ENCODE measurements at regions not wholly inside any gene's neighbourhood (a gene's known extent, or its start where the extent isn't known, plus 50 kb on each side); places are given as distances from the start of the nearest gene placed in this dataset.

GRCh38 chr4:4808086-4808485, 51.4 kb upstream of the MSX1 start:
- no peak for DNase-seq (ENCODE audit: extremely low read depth in 1 of 11, low read depth in 9 of 11, low spot score in 4 of 11)

- no peak for DNase-seq (ENCODE audit: extremely low read depth in 1 of 11, low read depth in 9 of 11, low spot score in 4 of 11)
These were observed 53.6 kb upstream of the MSX1 start for GRCh38 chr4:4805887-4806286.

GRCh38 chr4:4803912-4804296, 55.6 kb upstream of the MSX1 start:
- no peak for DNase-seq (ENCODE audit: extremely low read depth in 1 of 11, low read depth in 9 of 11, low spot score in 4 of 11)

GRCh38 chr4:4803216-4803911, 56.1 kb upstream of the MSX1 start:
- DNase-seq (ENCODE audit: extremely low read depth in 1 of 11, low read depth in 9 of 11, low spot score in 4 of 11): no peak

- DNase-seq (ENCODE audit: extremely low read depth in 1 of 11, low read depth in 9 of 11, low spot score in 4 of 11): no peak
These were observed 58.6 kb upstream of the MSX1 start for GRCh38 chr4:4800646-4801408.

- DNase-seq (ENCODE audit: extremely low read depth in 1 of 11, low read depth in 9 of 11, low spot score in 4 of 11): no peak
These were observed 65.0 kb upstream of the MSX1 start for GRCh38 chr4:4794421-4794820.

- DNase-seq (ENCODE audit: extremely low read depth in 1 of 11, low read depth in 9 of 11, low spot score in 4 of 11): no peak
These were observed 67.0 kb upstream of the MSX1 start for GRCh38 chr4:4792466-4792865.

- DNase-seq (ENCODE audit: extremely low read depth in 1 of 11, low read depth in 9 of 11, low spot score in 4 of 11): no peak
These were observed 68.0 kb upstream of the MSX1 start for GRCh38 chr4:4791299-4792111.

- DNase-seq (ENCODE audit: extremely low read depth in 1 of 11, low read depth in 9 of 11, low spot score in 4 of 11): no peak
These were observed 70.0 kb upstream of the MSX1 start for GRCh38 chr4:4789462-4789861.

GRCh38 chr4:4788573-4788972, 70.9 kb upstream of the MSX1 start:
- DNase-seq (ENCODE audit: extremely low read depth in 1 of 11, low read depth in 9 of 11, low spot score in 4 of 11): no peak

GRCh38 chr4:4787421-4787820, 72.0 kb upstream of the MSX1 start:
- DNase-seq (ENCODE audit: extremely low read depth in 1 of 11, low read depth in 9 of 11, low spot score in 4 of 11): no peak

GRCh38 chr4:4784379-4784778, 75.1 kb upstream of the MSX1 start:
- DNase-seq (ENCODE audit: extremely low read depth in 1 of 11, low read depth in 9 of 11, low spot score in 4 of 11): no peak

GRCh38 chr4:4783847-4784246, 75.6 kb upstream of the MSX1 start:
- no peak for DNase-seq (ENCODE audit: extremely low read depth in 1 of 11, low read depth in 9 of 11, low spot score in 4 of 11)

GRCh38 chr4:4782969-4783368, 76.5 kb upstream of the MSX1 start:
- DNase-seq (ENCODE audit: extremely low read depth in 1 of 11, low read depth in 9 of 11, low spot score in 4 of 11): no peak

- DNase-seq (ENCODE audit: extremely low read depth in 1 of 11, low read depth in 9 of 11, low spot score in 4 of 11): no peak
These were observed 77.3 kb upstream of the MSX1 start for GRCh38 chr4:4781936-4782707.

GRCh38 chr4:4780729-4781244, 78.7 kb upstream of the MSX1 start:
- DNase-seq (ENCODE audit: extremely low read depth in 1 of 11, low read depth in 9 of 11, low spot score in 4 of 11): no peak

- no peak for DNase-seq (ENCODE audit: extremely low read depth in 1 of 11, low read depth in 9 of 11, low spot score in 4 of 11)
These were observed 80.0 kb upstream of the MSX1 start for GRCh38 chr4:4779486-4779885.

- DNase-seq (ENCODE audit: extremely low read depth in 1 of 11, low read depth in 9 of 11, low spot score in 4 of 11): no peak
These were observed 80.4 kb upstream of the MSX1 start for GRCh38 chr4:4779054-4779453.

GRCh38 chr4:4778554-4778953, 80.9 kb upstream of the MSX1 start:
- DNase-seq (ENCODE audit: extremely low read depth in 1 of 11, low read depth in 9 of 11, low spot score in 4 of 11): no peak

Data from renal cortex interstitium (tissue), 11 donors.